ENCODE measurements at regions not wholly inside any gene's neighbourhood (a gene's known extent, or its start where the extent isn't known, plus 50 kb on each side); places are given as distances from the start of the nearest gene placed in this dataset.

DNA sequence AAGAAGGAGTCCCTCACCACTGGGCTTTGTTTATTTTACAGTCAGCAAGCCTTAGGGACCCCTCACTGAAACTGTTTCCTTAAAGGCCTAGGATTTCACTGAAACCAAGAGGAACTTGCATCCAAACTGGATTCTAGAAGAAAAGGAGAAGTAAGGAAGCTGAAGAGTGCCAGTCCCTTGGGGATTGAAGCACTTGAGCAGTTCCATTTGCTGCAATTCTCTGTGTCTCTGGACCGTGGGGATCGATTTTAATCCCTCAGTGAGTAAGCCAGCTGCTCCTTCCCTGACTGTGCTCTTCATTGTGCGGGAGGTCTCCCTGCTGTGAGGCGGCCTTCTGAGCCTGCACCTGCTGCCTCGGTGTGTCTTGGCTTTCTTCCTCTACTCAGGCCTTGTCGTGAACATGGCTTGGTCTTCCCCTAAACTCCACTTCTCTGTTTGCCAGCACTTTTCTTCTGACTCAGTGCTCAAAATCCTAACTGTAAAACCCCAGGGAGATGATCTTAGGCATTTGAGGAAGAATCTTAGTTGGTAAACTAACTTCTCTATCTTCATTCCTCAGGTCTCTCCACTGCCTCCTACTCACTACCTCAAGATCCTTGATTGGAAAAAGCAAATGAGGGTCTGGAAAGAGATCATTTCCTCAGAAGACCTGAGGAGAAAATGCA is 132.6 kb downstream of the SLC38A6 start:
- Mint-ChIP-seq H3K27ac (ENCODE audit: unreplicated experiment) (peak overlapping the region; percentile 62), H3K36me3 (ENCODE audit: unreplicated experiment) (peaks cover 26% of the 10 kb centered on the region)

DNA sequence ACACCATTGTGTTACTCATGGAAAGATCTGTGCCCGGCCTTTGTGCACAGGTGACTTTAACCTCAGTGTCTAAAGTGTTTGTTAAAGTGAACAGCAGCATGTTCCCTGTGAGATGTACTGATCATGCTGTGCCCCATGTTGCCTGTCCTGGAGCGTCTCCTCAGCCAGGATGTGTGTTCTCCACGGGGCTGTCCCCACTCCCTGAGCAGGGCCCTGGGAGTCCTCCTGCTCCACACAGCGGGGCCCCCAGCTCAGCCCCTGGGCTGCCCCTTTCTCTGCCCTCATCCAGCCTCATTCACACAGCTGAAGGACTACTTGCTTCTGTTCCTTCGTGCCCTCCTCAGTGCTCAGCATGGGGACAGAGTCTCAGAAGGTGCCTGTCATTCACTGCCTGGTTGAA is 131.5 kb downstream of the SLC38A6 start:
- peaks cover 7% of the 10 kb centered on the region for H3K9me3 Mint-ChIP-seq (ENCODE audit: unreplicated experiment)
- peaks cover 3% of the 10 kb centered on the region for H3K27me3 Mint-ChIP-seq (ENCODE audit: unreplicated experiment)
- no peak for DNase-seq
- H3K27ac Mint-ChIP-seq (ENCODE audit: unreplicated experiment), result no peak overlapping the region
- H3K4me1 Mint-ChIP-seq (ENCODE audit: low read depth, unreplicated experiment), result peaks cover 18% of the 10 kb centered on the region
- no peak overlapping the region for H3K4me3 Mint-ChIP-seq (ENCODE audit: unreplicated experiment)
- TF ChIP-seq, protein P1, sequence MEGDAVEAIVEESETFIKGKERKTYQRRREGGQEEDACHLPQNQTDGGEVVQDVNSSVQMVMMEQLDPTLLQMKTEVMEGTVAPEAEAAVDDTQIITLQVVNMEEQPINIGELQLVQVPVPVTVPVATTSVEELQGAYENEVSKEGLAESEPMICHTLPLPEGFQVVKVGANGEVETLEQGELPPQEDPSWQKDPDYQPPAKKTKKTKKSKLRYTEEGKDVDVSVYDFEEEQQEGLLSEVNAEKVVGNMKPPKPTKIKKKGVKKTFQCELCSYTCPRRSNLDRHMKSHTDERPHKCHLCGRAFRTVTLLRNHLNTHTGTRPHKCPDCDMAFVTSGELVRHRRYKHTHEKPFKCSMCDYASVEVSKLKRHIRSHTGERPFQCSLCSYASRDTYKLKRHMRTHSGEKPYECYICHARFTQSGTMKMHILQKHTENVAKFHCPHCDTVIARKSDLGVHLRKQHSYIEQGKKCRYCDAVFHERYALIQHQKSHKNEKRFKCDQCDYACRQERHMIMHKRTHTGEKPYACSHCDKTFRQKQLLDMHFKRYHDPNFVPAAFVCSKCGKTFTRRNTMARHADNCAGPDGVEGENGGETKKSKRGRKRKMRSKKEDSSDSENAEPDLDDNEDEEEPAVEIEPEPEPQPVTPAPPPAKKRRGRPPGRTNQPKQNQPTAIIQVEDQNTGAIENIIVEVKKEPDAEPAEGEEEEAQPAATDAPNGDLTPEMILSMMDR (IDR thresholded peaks at IDR 0.05; ENCODE audit: partially characterized antibody, unreplicated experiment), result no peak
- peaks cover 26% of the 10 kb centered on the region for H3K36me3 Mint-ChIP-seq (ENCODE audit: unreplicated experiment)

More for the DNA sequence above, 132.6 kb downstream of the SLC38A6 start:
- TF ChIP-seq, protein P1 (IDR thresholded peaks at IDR 0.05; ENCODE audit: partially characterized antibody, unreplicated experiment), result no peak
- H3K27me3 Mint-ChIP-seq (ENCODE audit: unreplicated experiment), result peaks cover 3% of the 10 kb centered on the region
- no peak for DNase-seq
- peaks cover 7% of the 10 kb centered on the region for H3K9me3 Mint-ChIP-seq (ENCODE audit: unreplicated experiment)
- H3K4me3 Mint-ChIP-seq (ENCODE audit: unreplicated experiment), result no peak overlapping the region
- peaks cover 16% of the 10 kb centered on the region for H3K4me1 Mint-ChIP-seq (ENCODE audit: low read depth, unreplicated experiment)

DNA sequence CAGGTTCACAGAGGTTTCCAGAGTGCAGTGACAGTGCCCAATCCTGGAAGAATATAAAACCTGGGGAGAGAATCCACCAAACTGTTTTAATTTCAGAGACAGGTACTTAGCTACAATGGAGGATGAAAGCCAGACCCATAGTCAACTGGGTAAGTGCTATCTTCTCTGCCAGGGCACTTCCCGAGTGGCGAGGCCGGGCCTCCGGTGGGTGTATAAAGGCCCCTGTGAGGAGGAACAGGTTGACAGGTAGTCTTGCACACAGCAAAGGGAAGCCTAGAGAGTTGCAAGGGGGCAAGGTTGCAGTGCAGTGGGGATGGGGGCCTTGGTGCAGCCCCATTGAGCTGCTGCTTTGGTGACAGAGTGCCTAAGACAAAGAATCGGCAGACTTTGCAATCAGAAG is 130.7 kb downstream of the SLC38A6 start:
- H3K27me3 Mint-ChIP-seq (ENCODE audit: unreplicated experiment), result peaks cover 3% of the 10 kb centered on the region
- no peak for DNase-seq
- H3K9me3 Mint-ChIP-seq (ENCODE audit: unreplicated experiment), result peaks cover 7% of the 10 kb centered on the region
- H3K36me3 Mint-ChIP-seq (ENCODE audit: unreplicated experiment), result peaks cover 26% of the 10 kb centered on the region
- H3K4me3 Mint-ChIP-seq (ENCODE audit: unreplicated experiment), result no peak overlapping the region
- H3K27ac Mint-ChIP-seq (ENCODE audit: unreplicated experiment), result no peak overlapping the region
- TF ChIP-seq, protein P1 (IDR thresholded peaks at IDR 0.05; ENCODE audit: partially characterized antibody, unreplicated experiment), result no peak
- H3K4me1 Mint-ChIP-seq (ENCODE audit: low read depth, unreplicated experiment), result peaks cover 18% of the 10 kb centered on the region

DNA sequence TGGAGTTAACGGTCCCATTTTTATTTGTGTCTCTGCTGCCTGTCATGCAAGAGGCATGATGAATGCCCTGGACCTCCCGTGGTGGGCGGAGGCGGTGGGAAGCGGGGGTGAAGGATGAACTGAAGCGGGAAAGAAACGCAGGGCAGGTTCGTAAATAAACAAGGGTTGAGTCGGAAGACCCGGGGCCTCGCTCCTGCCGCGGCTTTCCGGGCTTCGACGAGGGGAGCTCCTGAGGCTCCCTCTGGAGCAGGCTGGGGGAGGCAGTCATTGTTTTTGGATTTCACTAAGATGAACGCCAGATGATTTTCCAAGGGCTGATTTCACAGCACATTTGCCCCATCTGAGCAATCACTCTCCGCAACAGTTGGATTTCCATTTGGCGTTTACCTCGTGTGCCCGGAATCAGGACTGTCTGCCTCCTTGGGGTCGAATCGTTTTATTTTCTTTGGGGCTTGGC is 130.2 kb downstream of the SLC38A6 start:
- peaks cover 18% of the 10 kb centered on the region for H3K4me1 Mint-ChIP-seq (ENCODE audit: low read depth, unreplicated experiment)
- no peak for DNase-seq
- H3K9me3 Mint-ChIP-seq (ENCODE audit: unreplicated experiment), result peaks cover 7% of the 10 kb centered on the region
- TF ChIP-seq, protein P1 (IDR thresholded peaks at IDR 0.05; ENCODE audit: partially characterized antibody, unreplicated experiment), result no peak
- H3K4me3 Mint-ChIP-seq (ENCODE audit: unreplicated experiment), result no peak overlapping the region
- peaks cover 25% of the 10 kb centered on the region for H3K36me3 Mint-ChIP-seq (ENCODE audit: unreplicated experiment)
- H3K27me3 Mint-ChIP-seq (ENCODE audit: unreplicated experiment), result peaks cover 3% of the 10 kb centered on the region
- H3K27ac Mint-ChIP-seq (ENCODE audit: unreplicated experiment), result no peak overlapping the region

DNA sequence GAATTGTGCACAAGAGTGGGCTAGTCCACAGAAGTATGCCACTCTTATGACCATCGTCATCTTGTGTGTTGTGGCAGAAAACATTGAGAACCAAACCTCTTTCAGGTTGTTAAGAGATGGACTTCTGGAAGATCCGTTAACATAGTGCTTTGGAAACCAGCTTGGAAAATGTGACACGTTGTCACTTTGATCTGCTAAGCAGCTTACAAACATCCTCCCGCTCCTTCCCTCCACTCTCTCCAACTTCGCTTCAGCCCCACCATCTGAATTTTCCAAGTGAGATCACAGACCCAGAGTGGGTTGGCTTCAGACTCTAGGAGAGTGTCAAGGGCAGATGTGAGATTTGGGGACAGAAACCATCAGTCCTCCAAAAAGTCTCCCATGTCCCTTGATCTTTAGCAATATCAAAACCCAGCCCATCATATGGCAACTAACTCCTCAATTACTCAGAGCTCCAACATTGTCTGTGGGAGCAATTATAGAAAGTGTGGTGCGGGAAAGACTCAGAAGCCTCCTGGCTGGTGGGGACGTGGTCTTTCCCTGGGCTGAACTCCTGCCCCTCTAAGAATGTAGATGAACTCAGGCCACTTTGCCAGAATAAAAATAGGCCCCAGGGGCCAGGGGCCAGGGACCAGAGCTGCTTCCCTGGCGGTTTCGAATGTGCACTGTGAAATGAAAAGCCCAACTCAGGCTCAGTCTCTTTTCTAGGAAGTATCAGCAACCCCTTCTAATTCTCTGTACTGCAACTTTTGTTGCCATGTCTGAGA is 129.5 kb downstream of the SLC38A6 start:
- TF ChIP-seq, protein P1 (IDR thresholded peaks at IDR 0.05; ENCODE audit: partially characterized antibody, unreplicated experiment), result no peak
- no peak overlapping the region for H3K27ac Mint-ChIP-seq (ENCODE audit: unreplicated experiment)
- H3K4me1 Mint-ChIP-seq (ENCODE audit: low read depth, unreplicated experiment), result peaks cover 18% of the 10 kb centered on the region
- DNase-seq, result no peak
- no peak overlapping the region for H3K4me3 Mint-ChIP-seq (ENCODE audit: unreplicated experiment)
- H3K36me3 Mint-ChIP-seq (ENCODE audit: unreplicated experiment), result peaks cover 22% of the 10 kb centered on the region
- H3K27me3 Mint-ChIP-seq (ENCODE audit: unreplicated experiment), result peaks cover 3% of the 10 kb centered on the region
- H3K9me3 Mint-ChIP-seq (ENCODE audit: unreplicated experiment), result peaks cover 8% of the 10 kb centered on the region
